ENCODE measurements at regions not wholly inside any gene's neighbourhood (a gene's known extent, or its start where the extent isn't known, plus 50 kb on each side); places are given as distances from the start of the nearest gene placed in this dataset.

GRCh38 chr17:13775450-13775849 is 173.7 kb upstream of the HS3ST3A1 start:
- no peak for TF ChIP-seq CTCF (IDR thresholded peaks at IDR 0.05)
- TF ChIP-seq POLR2A (IDR thresholded peaks at IDR 0.05): no peak
- TF ChIP-seq EP300 (IDR thresholded peaks at IDR 0.05): no peak

Data from gastroesophageal sphincter (tissue), 3 donors.